Heart right ventricle (tissue), 16 donors: ENCODE measurements at regions not wholly inside any gene's neighbourhood (a gene's known extent, or its start where the extent isn't known, plus 50 kb on each side); places are given as distances from the start of the nearest gene placed in this dataset.

ENCODE experiments used
- ATAC-seq, 8 donors: fragments of 200-7000 bp; cut with Tn5 transposase; one replicate each; pipeline ENCODE4 v1.9.1; 2020; ENCODE audit warnings: mild to moderate bottlenecking in 8 of 8, moderate library complexity in 8 of 8, moderate number of reproducible peaks in 1 of 8
- DNase-seq, 2 donors: peaks; one replicate each; pipeline ENCODE4 v3.0.0-alpha.2; 2020
- H3K27ac ChIP-seq, 10 donors: fragments of 200-600 bp; sonication (generic) in 2 of 10; one replicate each; pipeline versions ENCODE4 v1.5.0 to v1.8.0; 2020 to 2022; ENCODE audit warnings: mild to moderate bottlenecking in 3 of 10
- H3K27me3 ChIP-seq, 7 donors: fragments of 200-600 bp; one replicate each; pipeline ENCODE4 v1.8.0; 2021 to 2022; ENCODE audit warnings: mild to moderate bottlenecking in 2 of 7
- H3K36me3 ChIP-seq, 9 donors: fragments of 200-600 bp; sonication (generic) in 1 of 9; one replicate each; pipeline versions ENCODE4 v1.5.0 to v1.8.0; 2020 to 2022; ENCODE audit warnings: mild to moderate bottlenecking in 2 of 9
- H3K4me1 ChIP-seq, 9 donors: fragments of 200-600 bp; sonication (generic) in 1 of 9; one replicate each; pipeline versions ENCODE4 v1.5.0 to v1.8.0; 2020 to 2022; ENCODE audit warnings: mild to moderate bottlenecking in 4 of 9
- H3K4me3 ChIP-seq, 10 donors: fragments of 200-600 bp; sonication (generic) in 2 of 10; one replicate each; pipeline versions ENCODE4 v1.5.0 to v1.8.0; 2020 to 2022; ENCODE audit warnings: mild to moderate bottlenecking in 7 of 10, moderate library complexity in 2 of 10
- H3K9me3 ChIP-seq, 11 donors: fragments of 200-600 bp in 10 of 11; sonication (generic) in 2 of 11; one replicate each; pipeline versions ENCODE4 v1.5.0 to v1.8.0; 2013 to 2022; ENCODE audit warnings: mild to moderate bottlenecking in 2 of 11, control low read depth in 1 of 11, moderate library complexity in 1 of 11
- WGBS, 2 donors: extraction: QIAGEN DNeasy Blood & Tissue Kit; methylation state at CpG; one replicate each; pipeline ENCODE4 v1.1.7; 2013; ENCODE audit warnings: inconsistent platforms in 1 of 2; 5-methylcytosine and 5-hydroxymethylcytosine counted together
- intact Hi-C, 10 donors: fragments of 100-400 bp; cut with DNase I; formaldehyde crosslinking; loops; one replicate each; pipeline versions ENCODE4 v1.11.1 to v1.14.2; 2022
- TF ChIP-seq, protein P1 (sequence below), 9 donors: fragments of 200-600 bp; sonication (generic) in 2 of 9; IDR thresholded peaks; one replicate each; pipeline versions ENCODE4 v1.5.0 to v1.8.0; 2021 to 2022; ENCODE audit warnings: antibody characterized with exemption in 9 of 9, mild to moderate bottlenecking in 5 of 9, moderate library complexity in 1 of 9
- donor health status: Arrhythmogenic right ventricular cardiomyopathy.
- donor health status: ischemic (EF 13 %, LVEDD 7.1; RV severe dilation, severe dysfunction).
- donor health status: healthy with polysubstance abuse.
- donor health status: DM: no; HTN: yes; CAD: no.
- donor health status: DM: no; HTN: no; CAD: no.
- donor health status: ischemic (EF 25% LVEDD 6.9; RV normal size, moderate dysfunction).
- donor health status: ischemic (EF 25% LVEDD 5.7; RV mildly dilated, moderate dysfunction).
- donor health status: healthy.
- donor health status: DM: yes; HTN: yes; CAD: no.
- donor health status: Ischemic cardiomyopathy.
- donor health status: ischemic (EF 35%, LVEDD 5.7; RV mildly dilated, moderate dysfunction).
- donor health status: nonischemic (EF 11% LVEDD 7.7; RV severe dilation, severe dysfunction).
- donor health status: DM: yes; HTN: yes; CAD: no.
- donor health status: PGD.
- donor health status: ischemic (EF 29% LVEDD 5.4; RV normal size, mild dysfunction).
- donor health status: nonischemic (EF 23%, LVEDD 6.1; RV moderate dilation, normal function).

DNA sequence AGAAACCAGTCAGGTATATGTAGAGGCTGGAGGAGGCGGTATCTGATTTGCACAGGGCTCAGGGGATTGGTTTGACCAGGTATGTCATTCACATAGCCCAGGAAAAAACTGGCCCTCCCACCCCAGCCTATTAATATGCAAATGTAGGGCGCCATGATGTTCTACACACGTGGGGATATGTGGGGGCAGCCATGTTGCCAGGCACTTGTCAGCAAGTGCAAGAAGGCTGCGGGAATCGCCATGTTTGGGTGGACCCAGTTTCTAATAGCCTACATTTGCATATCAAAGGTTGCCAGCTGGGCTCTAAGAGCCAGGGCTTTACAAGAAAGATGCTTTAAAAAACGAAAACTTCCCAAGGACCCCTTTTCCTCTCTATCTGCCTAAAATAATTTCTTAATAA is 335.1 kb downstream of the SMARCA1 start:
- no peaks in the 10 kb centered on the region for H3K9me3 ChIP-seq
- DNase-seq (no peak), ATAC-seq (no peak)
- no peak overlapping the region for H3K4me3 ChIP-seq
- intact Hi-C loops, result no loop called here
- no peaks in the 10 kb centered on the region for H3K4me1 ChIP-seq
- TF ChIP-seq, protein P1, sequence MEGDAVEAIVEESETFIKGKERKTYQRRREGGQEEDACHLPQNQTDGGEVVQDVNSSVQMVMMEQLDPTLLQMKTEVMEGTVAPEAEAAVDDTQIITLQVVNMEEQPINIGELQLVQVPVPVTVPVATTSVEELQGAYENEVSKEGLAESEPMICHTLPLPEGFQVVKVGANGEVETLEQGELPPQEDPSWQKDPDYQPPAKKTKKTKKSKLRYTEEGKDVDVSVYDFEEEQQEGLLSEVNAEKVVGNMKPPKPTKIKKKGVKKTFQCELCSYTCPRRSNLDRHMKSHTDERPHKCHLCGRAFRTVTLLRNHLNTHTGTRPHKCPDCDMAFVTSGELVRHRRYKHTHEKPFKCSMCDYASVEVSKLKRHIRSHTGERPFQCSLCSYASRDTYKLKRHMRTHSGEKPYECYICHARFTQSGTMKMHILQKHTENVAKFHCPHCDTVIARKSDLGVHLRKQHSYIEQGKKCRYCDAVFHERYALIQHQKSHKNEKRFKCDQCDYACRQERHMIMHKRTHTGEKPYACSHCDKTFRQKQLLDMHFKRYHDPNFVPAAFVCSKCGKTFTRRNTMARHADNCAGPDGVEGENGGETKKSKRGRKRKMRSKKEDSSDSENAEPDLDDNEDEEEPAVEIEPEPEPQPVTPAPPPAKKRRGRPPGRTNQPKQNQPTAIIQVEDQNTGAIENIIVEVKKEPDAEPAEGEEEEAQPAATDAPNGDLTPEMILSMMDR (IDR thresholded peaks at IDR 0.05), result no peak
- H3K27ac ChIP-seq, result no peak overlapping the region
- no peaks in the 10 kb centered on the region for H3K36me3 ChIP-seq
- WGBS, 2 donors, result 70 to 74% methylated on average over 6 of the region's 6 CpGs
- H3K27me3 ChIP-seq, result no peaks in the 10 kb centered on the region

DNA sequence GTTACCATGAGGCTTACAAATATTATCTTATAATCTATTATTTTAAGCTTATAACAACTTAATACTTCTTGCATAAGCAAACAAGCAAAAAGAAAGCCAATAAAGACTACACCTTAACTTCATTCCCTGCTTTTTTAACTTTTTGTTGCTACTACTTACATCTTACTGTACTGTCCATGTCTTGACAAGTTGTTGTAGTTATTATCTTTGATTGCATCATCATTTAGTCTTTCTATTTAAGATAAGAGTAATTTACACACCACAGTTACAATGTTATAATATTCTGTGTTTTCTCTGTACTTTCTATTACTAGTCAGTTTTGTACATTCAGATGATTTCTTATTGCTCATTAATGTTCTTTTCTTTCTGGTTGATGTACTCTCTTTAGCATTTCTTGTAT is 346.6 kb downstream of the SMARCA1 start:
- no peak overlapping the region for H3K4me3 ChIP-seq
- no peaks in the 10 kb centered on the region for H3K4me1 ChIP-seq
- DNase-seq, result no peak
- no peaks in the 10 kb centered on the region for H3K9me3 ChIP-seq
- H3K36me3 ChIP-seq, result no peaks in the 10 kb centered on the region
- TF ChIP-seq, protein P1 (IDR thresholded peaks at IDR 0.05), result no peak
- peaks cover 0 to 3% (median 0%) of the 10 kb centered on the region in 7 donors for H3K27me3 ChIP-seq
- H3K27ac ChIP-seq, result no peak overlapping the region
- no peak for ATAC-seq
- intact Hi-C loops, result no loop called here

DNA sequence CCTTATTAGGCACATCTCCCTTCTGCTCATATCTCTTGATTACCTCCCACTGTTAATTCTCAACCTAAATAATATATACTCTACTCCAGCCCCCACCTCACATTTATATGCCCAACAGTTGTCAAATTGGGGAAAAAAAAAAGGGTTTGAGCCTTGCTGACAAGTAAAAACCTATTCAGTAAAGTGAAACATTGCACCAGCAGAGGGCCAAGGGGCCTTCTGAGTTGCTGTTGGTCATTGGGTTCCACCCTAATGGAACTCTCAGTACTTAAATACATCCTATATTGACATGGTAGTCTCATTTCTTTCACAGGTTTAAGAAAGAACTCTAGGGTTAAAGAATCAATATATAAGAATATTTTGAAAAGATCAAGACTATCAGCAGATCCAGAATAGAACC is 362.2 kb downstream of the SMARCA1 start:
- no peak for ATAC-seq
- H3K4me1 ChIP-seq, result no peaks in the 10 kb centered on the region
- no peak for DNase-seq
- intact Hi-C loops, result no loop called here
- TF ChIP-seq, protein P1 (IDR thresholded peaks at IDR 0.05), result no peak
- no peak overlapping the region for H3K4me3 ChIP-seq
- H3K27me3 ChIP-seq, result no peaks in the 10 kb centered on the region
- peaks cover 0 to 7% (median 0%) of the 10 kb centered on the region in 11 donors for H3K9me3 ChIP-seq
- H3K27ac ChIP-seq, result no peak overlapping the region
- H3K36me3 ChIP-seq, result no peaks in the 10 kb centered on the region

DNA sequence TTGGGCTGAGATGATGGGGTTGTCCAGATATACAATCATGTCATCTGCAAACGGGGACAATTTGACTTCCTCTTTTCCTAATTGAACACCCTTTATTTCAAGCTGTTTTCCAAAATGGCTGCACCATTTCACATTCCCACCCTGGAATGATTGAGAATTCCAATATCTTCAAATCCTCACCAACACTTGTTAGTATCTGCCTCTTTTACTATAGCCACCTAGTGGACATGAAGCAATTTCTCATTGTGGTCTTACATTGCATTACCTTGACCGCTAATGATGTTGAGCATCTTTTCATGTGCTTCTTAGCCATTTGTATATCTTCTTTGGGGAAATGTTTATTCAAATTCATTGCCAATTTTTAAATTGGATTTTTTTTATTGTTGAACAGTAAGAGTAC is 364.8 kb downstream of the SMARCA1 start:
- intact Hi-C loops, result no loop called here
- Histone ChIP-seq H3K4me3 (no peak overlapping the region), H3K9me3 (peaks cover 0 to 7% (median 0%) of the 10 kb centered on the region in 11 donors), H3K36me3 (no peaks in the 10 kb centered on the region), H3K27ac (no peak overlapping the region), H3K27me3 (no peaks in the 10 kb centered on the region), H3K4me1 (no peaks in the 10 kb centered on the region)
- TF ChIP-seq, protein P1 (IDR thresholded peaks at IDR 0.05), result no peak
- WGBS, 2 donors, result 94 to 95% methylated on average over 2 of the region's 2 CpGs
- no peak for DNase-seq
- no peak for ATAC-seq

DNA sequence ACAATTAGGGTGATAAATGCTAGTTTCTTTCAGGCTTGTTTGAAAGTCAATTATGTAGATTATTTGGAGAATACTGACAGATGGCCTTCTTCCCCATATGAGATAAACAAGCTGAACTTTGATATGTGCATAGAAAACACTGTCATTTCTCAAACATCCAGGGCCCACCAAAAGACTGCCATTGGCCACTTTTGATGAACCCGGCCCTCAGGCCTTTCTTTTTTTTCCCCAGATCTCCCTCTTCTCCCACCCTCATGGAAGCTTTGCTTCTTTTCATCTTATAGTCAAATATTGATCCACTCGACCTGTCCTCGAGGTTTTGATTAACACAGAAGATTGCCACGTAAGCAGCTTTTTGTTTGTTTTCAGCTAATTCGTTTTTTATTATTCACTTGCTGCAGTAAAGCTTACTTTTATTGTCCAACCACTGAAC is 377.4 kb downstream of the SMARCA1 start:
- Histone ChIP-seq H3K27me3 (peaks cover 0 to 8% (median 0%) of the 10 kb centered on the region in 7 donors), H3K9me3 (no peaks in the 10 kb centered on the region), H3K4me3 (no peak overlapping the region), H3K36me3 (no peaks in the 10 kb centered on the region), H3K27ac (no peak overlapping the region), H3K4me1 (no peaks in the 10 kb centered on the region)
- 75 to 82% methylated on average over 5 of the region's 5 CpGs for WGBS, 2 donors
- TF ChIP-seq, protein P1 (IDR thresholded peaks at IDR 0.05), result no peak
- ATAC-seq, result no peak
- DNase-seq, result no peak
- intact Hi-C loops, result no loop called here
